DMS153 treated with DMSO at 0.1 percent for 48 hours (cell line): ENCODE measurements at regions not wholly inside any gene's neighbourhood (a gene's known extent, or its start where the extent isn't known, plus 50 kb on each side); places are given as distances from the start of the nearest gene placed in this dataset.

Source experiments
- DNase-seq: peaks from one replicate; lab custom pipeline; 2025; ENCODE audit not compliant: unreplicated experiment; lab: John Stamatoyannopoulos, UW

GRCh38 chr20:11624704-11625103 is 293.0 kb upstream of the BTBD3 start:
- DNase-seq, result no peak

DNA sequence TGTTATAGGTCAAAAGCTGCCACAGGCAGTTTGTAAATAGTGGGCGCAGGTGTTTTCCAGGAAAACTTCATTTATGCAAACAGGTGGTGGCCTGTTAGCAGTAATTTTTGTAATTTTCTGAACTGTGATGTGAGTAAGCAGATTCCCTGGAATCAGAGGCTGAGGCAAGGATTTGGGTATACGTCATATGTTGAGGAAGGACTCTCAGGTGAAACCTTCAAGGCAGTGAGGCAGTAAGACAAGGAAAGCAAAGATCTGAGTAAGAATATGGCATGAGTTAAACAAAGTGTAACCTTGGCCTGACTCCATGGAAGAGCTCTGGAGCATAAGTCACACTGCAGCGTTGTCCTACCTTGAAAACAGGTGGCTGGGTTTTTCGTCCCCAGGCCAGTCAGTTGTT is 291.1 kb upstream of the BTBD3 start:
- DNase-seq, result no peak

DNA sequence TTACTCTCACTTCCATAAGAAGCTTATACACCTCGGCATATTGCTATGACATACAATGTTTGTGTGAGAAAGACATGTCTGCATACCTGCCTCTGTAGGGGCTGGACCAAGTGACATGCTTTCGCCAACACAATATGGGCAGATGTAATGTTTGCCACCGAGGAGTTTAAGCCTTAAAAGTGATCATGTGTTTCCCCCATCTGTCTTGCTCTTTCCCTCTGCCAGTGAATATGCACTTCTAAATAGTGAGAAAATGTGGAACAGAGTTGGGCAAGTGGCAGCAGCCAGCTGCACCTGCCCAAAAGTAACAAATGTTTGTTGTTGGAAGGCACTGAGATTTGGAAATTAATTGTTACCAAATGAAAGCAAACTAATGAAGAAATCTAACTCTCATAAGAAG is 274.8 kb upstream of the BTBD3 start:
- DNase-seq, result no peak

DNA sequence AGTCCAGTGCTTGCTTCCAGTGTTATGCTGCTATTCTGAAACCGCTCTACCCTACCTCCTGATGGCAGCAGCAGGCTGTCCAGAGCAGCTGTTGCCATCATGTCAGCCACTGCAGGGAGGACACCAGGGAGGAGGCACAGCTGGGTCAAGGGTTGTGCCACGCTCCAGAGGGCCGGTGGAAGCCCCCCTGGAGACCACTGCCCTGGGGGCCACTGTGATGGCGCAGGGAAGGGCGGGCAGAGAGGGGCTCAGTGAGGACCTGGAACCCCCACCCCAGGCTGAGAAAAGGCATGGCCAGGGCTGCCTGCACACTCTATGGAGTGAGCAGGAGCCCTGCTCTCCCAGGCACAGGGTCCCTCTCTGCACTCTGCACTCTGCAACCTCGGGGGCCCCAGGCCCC is 271.3 kb upstream of the BTBD3 start:
- no peak for DNase-seq

- no peak for DNase-seq
Observed at GRCh38 chr20:11650566-11650965, 267.1 kb upstream of the BTBD3 start.

GRCh38 chr20:11651138-11651537 is 266.6 kb upstream of the BTBD3 start:
- no peak for DNase-seq

DNA sequence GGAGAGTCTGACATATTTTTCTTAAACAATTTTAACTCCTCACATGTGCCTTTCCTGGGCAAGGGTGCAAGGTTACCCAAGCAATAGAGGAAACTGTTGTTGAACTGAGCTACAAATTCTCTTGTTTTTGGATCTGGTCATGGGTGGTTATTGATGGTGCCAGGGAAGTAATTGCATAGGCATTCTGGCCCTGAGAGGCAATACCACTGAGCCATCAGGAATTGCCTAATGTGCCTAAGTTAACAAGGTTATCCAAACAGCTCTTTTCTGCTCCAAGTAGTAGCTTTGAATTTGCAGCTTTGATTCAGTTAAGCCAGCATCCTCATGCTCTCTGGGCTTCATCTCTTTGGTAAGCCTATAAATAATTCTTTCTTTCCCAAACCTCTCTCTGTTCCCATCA is 266.0 kb upstream of the BTBD3 start:
- DNase-seq, result no peak

DNA sequence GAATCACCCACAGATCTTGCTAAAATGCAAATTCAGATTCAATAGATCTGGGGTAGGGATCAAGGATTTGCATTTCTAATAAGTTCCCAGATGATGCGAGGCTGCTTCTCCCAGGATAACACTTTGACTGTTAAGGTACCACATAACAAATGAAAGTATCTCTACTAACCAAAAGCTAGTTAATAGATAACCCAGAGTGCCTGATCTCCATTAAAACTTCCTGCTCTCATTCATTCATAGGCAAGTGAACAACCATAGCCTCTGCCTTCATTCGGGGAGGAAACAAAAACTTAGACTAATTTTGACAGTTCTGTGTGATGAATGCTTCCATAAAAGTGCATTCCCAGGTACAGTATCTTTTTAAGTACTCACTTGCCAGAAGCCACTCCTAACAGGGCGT is 265.6 kb upstream of the BTBD3 start:
- DNase-seq, result no peak

DNA sequence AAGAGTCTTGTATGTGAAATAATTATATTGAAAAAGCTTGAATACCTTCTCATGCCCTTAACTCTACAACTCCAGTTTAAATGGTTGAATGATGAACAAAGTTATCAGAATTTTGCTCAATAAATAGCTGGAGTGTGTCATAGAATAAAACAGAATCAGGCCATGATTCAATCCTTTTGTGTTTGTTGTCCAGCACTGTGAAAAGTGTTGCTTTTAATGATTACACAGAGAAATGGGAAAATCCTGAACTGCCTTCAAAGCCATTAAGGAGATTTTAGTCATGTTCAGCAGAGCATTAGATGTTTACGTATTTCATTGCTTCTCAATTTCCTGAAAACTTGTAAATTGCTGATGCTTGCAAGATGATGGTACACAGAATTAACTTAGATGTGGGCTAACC is 262.9 kb upstream of the BTBD3 start:
- no peak for DNase-seq

GRCh38 chr20:11660673-11661072 is 257.0 kb upstream of the BTBD3 start:
- DNase-seq, result no peak

DNA sequence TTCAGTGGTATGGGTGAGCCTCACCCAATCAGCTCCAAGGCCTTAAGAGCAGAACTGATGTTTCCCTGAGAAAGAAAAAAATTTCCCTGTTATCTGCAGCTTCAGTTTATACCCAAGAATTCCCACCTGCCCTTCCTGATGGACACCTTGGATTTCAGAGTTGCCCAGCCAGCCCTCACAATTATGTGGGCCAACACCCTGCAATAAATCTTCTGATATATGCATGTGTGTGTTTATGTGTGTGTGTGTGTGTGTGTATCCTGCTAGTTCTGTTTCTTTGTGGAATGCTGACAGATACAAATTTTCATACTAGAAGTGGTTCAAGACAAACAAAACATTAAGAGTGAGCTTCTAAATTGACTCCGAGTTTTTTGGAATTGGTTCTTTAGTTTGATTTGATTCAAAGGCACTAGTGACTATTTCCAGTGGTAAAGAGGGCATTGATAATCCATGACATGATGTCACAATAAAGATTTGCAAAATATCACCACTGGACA is 246.6 kb upstream of the BTBD3 start:
- no peak for DNase-seq

DNA sequence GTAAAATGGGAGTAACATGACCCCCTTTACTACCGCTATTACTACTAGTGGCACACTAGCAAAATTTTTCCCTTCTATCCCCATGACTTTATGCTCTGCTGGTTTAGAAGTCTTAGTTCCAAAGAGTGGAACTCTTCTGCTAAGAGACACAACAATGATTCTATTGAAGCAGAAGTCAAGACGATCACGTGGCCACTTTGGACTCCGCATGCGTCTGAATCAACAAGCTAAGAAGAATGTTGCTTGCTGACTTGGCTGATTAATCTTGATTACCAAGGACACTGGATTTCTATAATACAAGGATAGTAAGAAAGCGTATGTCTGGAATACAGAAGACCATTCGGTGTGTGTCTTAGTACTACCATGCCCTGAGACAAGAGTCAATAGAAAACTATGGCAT is 244.7 kb upstream of the BTBD3 start:
- DNase-seq, result no peak

DNA sequence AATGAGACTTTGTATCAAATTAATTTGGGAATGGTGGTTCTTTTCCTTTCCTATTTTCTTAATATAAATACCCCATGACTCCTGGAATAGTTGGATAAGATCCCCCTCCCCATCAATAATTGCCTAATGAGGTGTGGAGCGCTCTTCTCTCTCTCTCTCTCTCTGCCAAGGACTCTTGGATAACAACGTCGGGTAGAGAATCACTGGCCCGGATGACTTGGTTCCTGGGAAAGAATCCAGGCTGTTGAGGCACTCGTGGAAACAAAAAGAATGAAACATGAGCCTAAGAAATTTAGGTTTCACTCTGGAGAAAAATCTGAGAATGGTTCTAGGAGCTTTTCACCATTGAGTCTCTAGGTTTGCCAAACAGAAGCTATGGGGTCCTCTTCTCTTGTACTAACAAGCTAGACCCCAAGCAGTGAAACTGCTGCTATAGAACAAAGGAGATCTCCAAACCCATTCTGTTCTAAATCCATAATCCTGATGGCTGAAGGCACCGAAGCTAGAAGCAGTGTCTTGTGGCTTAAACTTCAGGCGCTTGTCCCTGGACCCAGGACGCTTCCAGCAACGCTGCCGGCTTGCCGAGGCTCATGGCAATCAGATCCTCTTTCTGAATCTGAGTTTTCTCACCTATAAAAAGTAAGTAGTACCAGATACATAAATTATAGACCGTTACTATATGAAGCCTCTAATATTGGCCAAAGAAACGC is 241.6 kb upstream of the BTBD3 start:
- DNase-seq, result no peak

- DNase-seq, result peak; percentile 58
Observed at GRCh38 chr20:11676630-11677287, 240.9 kb upstream of the BTBD3 start.

- DNase-seq, result no peak
Observed at GRCh38 chr20:11677428-11677827, 240.3 kb upstream of the BTBD3 start.

DNA sequence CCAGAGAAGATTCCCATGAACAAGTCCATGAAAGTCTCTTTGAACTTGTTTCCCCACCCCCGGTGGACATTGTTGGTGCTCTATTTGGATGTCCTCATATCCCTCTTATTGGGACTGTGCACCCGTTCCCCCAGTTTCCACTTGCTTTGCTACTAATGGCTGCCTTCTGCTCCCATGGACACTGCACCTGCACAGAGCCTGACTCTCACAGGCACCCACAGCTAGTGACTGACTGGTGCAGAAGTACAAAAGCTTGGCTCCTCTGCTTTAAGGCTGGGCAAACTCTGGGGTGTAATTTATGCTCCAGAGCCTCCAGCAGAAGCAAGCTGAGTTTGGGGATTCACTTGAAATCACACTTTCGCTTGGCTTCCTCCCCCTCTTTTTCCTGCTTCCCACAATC is 239.9 kb upstream of the BTBD3 start:
- no peak for DNase-seq

- DNase-seq, result no peak
Observed at GRCh38 chr20:11682285-11682684, 235.4 kb upstream of the BTBD3 start.

DNA sequence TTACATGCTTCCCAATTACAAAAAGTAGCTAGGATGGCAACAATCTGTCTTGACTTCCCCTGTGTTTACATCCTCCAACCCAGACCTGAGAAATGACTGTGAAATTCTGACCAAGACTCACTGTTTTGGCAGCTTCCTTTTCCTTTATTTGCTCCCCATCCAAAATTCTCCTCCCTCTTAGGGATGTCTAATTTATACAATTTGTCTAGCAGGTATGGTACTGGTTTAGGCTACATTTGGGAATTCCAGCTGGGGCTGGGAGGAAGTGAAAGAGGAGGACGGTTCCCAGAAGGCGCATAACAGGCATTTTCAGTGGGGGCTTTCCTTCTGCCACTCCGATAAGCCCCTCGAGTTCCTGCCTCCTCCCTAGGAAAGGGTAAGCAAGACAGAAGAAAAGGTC is 231.5 kb upstream of the BTBD3 start:
- no peak for DNase-seq

- DNase-seq, result peak; percentile 58
Observed at GRCh38 chr20:11686820-11687543, 230.7 kb upstream of the BTBD3 start.

DNA sequence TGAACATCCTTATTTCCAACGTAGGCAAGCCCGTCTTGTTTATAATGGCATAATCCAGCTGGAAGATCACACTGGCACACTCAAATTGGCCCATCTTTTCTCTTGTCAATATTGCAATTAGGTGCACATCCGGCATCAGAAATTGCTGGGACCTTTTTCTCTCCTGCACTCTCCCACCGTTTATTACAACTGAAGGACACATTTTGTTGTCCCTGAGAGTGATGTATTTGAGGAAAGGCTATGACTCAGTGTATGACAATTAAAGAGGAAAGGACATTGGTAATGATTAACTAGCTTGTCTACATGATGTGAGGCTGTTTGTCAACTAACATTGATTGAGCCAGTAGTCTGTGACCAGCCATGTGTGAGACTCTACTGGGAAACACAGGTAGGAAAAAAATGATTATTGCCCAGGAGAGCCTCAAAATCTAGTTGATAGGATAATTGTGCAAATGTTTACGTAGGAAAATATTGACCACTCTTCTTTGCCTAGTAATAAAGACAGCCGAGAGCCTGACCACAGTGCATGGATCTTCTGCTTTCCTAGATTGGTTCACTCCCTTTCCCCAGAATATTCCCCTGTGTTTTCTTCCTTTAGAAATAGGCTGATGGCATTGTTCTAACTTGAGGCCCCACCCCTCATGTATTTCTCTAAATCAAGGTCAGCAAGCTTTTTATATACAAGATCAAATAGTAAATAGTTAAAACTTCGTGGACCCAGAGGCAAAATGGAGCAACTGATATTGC is 230.0 kb upstream of the BTBD3 start:
- DNase-seq, result peak; percentile 68

GRCh38 chr20:11689262-11689661 is 228.4 kb upstream of the BTBD3 start:
- DNase-seq, result no peak
